Suprapubic skin (tissue), 4 donors: ENCODE measurements at regions not wholly inside any gene's neighbourhood (a gene's known extent, or its start where the extent isn't known, plus 50 kb on each side); places are given as distances from the start of the nearest gene placed in this dataset.

Source experiments
- CTCF ChIP-seq, 2 donors: fragments of 200-600 bp in 1 of 2; fragments of 450-650 bp in 1 of 2; sonication (generic) in 1 of 2; IDR thresholded peaks; one replicate each; pipeline ENCODE4 v1.5.1; 2016 to 2019; ENCODE audit warnings: antibody characterized with exemption in 2 of 2, mild to moderate bottlenecking in 1 of 2, moderate library complexity in 1 of 2
- EP300 ChIP-seq: sonication (generic); formaldehyde crosslinking; IDR thresholded peaks from one replicate; pipeline ENCODE4 v1.6.1; 2017; ENCODE audit warnings: antibody characterized with exemption
- POLR2AphosphoS5 ChIP-seq, 3 donors: sonication (generic); formaldehyde crosslinking; IDR thresholded peaks; one replicate each; pipeline ENCODE4 v1.6.1; 2017; ENCODE audit warnings: antibody characterized with exemption in 3 of 3

GRCh38 chr9:129505270-129505902, 115.5 kb downstream of the C9orf50 start:
- no peak for TF ChIP-seq CTCF (IDR thresholded peaks at IDR 0.05)
- TF ChIP-seq POLR2AphosphoS5 (IDR thresholded peaks at IDR 0.05) = no peak
- TF ChIP-seq EP300 = no peak
